Activated T-helper 1 cell treated with anti-CD3 and anti-CD28 coated beads, Interleukin-12 subunit alpha, Interleukin-12 subunit beta, Interleukin-2, Interleukin-4 antibody, amounts not matched to agents 30 ng/mL and 10 ng/mL and 1 ng/mL, durations not matched to agents 14 hours and 24 hours and 36 hours (primary cell): ENCODE measurements at regions not wholly inside any gene's neighbourhood (a gene's known extent, or its start where the extent isn't known, plus 50 kb on each side); places are given as distances from the start of the nearest gene placed in this dataset.
A peak's percentile ranks its signal among the peaks of the same experiment; 100 is the strongest.
"Not testable (repeated sequence)": the region's sequence is repeated elsewhere in the genome, so short reads cannot be mapped to it uniquely, and the experiment has no call there.

Source experiments
- DNase-seq: peaks from one replicate; pipeline ENCODE4 v3.0.0; 2021; ENCODE audit warnings: low spot score
- H3K27ac Mint-ChIP-seq: one replicate; pipeline ENCODE4 v1.8.0; 2021; ENCODE audit warnings: mild to moderate bottlenecking, mixed read lengths
- H3K27me3 Mint-ChIP-seq: one replicate; pipeline ENCODE4 v1.8.0; 2022; ENCODE audit warnings: mild to moderate bottlenecking, moderate library complexity, mixed read lengths; ENCODE audit not compliant: insufficient read depth
- H3K36me3 Mint-ChIP-seq: one replicate; pipeline ENCODE4 v1.8.0; 2021; ENCODE audit warnings: low read depth, mixed read lengths
- H3K4me1 Mint-ChIP-seq: one replicate; pipeline ENCODE4 v1.8.0; 2021; ENCODE audit warnings: low read depth, mixed read lengths
- H3K4me3 Mint-ChIP-seq: one replicate; pipeline ENCODE4 v1.8.0; 2021; ENCODE audit warnings: mild to moderate bottlenecking, moderate library complexity, mixed read lengths
- H3K9me3 Mint-ChIP-seq: one replicate; pipeline ENCODE4 v1.8.0; 2021; ENCODE audit warnings: mixed read lengths
- intact Hi-C: fragments of 100-400 bp; cut with micrococcal nuclease; formaldehyde crosslinking; loops from one replicate; pipeline ENCODE4 v1.15.1; 2024

DNA sequence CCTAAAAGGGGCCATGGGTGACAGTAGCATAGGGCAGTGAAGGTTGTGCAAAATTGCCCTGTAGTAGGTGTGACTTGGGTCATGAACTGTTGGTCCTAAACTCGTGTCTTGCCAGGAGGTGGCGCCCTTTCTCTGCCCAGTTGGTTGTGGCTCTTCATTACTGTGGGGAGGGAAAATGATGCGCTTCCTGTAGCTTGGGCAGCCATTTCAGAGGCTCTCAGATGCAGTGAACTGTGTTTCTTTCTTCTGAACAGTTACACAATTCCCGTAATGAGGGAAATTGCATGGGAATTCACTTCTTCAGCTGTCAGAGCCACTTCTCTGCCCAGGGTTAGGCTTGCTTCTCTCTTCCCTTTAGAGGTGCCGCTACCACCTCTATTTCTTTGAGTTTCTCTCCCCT, 148.1 kb upstream of the NRXN3 start:
- Mint-ChIP-seq H3K4me3 (no peak overlapping the region), H3K36me3 (no peaks in the 10 kb centered on the region), H3K9me3 (no peaks in the 10 kb centered on the region), H3K27ac (no peak overlapping the region), H3K27me3 (peaks cover 9% of the 10 kb centered on the region), H3K4me1 (no peaks in the 10 kb centered on the region)
- intact Hi-C loops, result no loop called here
- peak; percentile 31 for DNase-seq

DNA sequence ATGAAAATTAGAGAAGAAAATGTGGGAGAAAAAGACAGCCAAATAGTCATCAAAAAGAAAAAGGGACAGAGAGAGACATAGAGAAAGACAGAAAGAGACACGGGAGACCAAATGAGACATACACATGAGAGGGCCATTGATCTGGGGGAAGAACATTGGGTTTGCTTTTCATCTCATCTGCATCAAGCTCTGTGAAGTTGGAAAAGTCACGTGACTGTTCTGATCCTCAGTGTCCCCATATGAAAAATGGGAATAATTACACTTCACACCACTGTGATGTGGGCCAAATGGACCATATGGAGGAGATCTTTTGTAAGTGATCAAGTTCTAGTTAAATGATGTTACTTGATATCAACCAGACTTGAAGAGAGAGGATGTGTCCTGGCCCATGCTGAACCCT, 147.1 kb upstream of the NRXN3 start:
- H3K27me3 Mint-ChIP-seq, result peaks cover 9% of the 10 kb centered on the region
- no peak for DNase-seq
- H3K36me3 Mint-ChIP-seq, result no peaks in the 10 kb centered on the region
- no peak overlapping the region for H3K27ac Mint-ChIP-seq
- no peaks in the 10 kb centered on the region for H3K4me1 Mint-ChIP-seq
- H3K4me3 Mint-ChIP-seq, result no peak overlapping the region
- intact Hi-C loops, result no loop called here
- no peaks in the 10 kb centered on the region for H3K9me3 Mint-ChIP-seq

DNA sequence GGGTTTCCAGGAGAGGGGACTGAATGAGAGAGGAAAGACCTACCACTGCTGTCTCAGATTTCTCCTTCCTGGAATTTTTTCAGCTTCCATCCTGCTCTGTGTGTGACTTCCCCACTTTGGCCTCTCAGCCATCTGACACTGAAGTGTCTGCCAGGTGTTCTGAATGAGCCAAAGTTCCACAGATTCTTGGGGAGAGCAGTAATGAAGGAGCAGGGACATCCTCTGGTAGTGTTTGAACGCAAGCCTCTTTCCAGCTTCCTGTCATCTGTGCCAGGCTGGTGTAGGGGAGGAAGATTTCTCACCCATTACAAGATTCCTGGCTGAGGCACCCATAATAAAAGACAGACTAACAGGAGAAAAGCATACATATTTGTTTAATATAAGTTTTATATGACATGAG, 141.7 kb upstream of the NRXN3 start:
- no peak overlapping the region for H3K4me3 Mint-ChIP-seq
- no peaks in the 10 kb centered on the region for H3K36me3 Mint-ChIP-seq
- no peaks in the 10 kb centered on the region for H3K4me1 Mint-ChIP-seq
- DNase-seq, result no peak
- no peak overlapping the region for H3K27ac Mint-ChIP-seq
- peaks cover 16% of the 10 kb centered on the region for H3K27me3 Mint-ChIP-seq
- no peaks in the 10 kb centered on the region for H3K9me3 Mint-ChIP-seq
- intact Hi-C loops, result no loop called here

DNA sequence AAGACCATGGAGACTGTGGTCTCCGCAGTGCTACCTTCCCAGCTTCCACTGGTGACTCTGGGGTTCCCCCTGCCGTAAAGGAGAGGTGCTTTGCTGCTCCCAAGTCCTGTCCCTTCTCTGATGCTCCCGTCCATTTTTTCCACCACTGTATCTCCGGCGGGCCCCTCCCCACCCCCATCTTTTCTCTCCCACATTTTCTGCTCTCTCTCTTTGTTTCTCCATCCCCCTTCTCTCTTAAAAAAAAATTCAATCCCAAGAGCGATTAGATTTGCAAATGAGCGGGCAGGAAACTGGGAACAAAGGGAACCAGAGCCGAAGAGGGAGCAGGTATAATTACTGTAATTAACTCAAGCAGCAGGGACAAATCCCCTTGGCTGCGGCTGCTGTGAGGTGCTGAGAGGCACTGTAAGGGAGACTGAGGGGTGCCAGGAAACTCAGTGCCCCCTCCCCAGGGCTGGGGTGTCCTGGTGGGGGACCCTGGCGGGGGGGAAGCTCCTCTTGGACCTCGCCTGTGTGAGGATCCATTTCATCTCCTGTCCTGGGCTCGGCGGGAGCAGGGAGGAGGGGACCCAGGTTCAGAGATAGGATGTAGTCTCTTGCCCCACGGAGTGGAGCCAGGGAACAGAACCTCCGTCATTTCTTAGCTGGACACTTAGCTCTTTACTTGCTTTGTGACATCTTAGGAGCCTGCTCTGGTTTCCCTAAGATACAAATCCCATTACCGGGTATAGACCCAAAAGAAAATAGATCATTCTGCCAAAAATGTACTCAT, 140.4 kb upstream of the NRXN3 start:
- no peaks in the 10 kb centered on the region for H3K9me3 Mint-ChIP-seq
- no peak overlapping the region for H3K27ac Mint-ChIP-seq
- intact Hi-C loops, result no loop called here
- no peak for DNase-seq
- H3K27me3 Mint-ChIP-seq, result peaks cover 12% of the 10 kb centered on the region
- H3K4me3 Mint-ChIP-seq, result no peak overlapping the region
- no peaks in the 10 kb centered on the region for H3K4me1 Mint-ChIP-seq
- H3K36me3 Mint-ChIP-seq, result no peaks in the 10 kb centered on the region

DNA sequence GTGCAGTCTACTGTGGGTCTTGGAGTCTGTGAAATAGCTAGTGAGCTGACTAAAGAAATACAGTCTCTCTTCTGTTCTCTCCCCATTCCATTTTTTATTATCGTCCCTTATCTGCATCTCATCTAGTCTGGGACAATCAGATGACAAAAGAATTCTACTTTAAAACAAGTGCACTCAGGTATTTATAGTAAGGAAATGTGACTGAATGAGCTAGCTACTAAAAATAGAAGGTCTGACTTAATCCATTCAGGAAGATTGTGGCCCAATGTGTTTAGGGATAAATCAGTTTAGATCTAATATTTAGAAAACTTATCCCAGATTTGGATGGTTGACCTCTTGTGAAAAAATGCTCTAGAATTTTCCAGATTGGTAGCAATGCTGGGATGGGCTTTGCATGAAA, 126.8 kb upstream of the NRXN3 start:
- Mint-ChIP-seq H3K36me3 (no peaks in the 10 kb centered on the region), H3K27ac (no peak overlapping the region), H3K27me3 (peaks cover 2% of the 10 kb centered on the region), H3K4me3 (no peak overlapping the region), H3K9me3 (no peaks in the 10 kb centered on the region), H3K4me1 (no peaks in the 10 kb centered on the region)
- no peak for DNase-seq
- intact Hi-C loops, result no loop called here

DNA sequence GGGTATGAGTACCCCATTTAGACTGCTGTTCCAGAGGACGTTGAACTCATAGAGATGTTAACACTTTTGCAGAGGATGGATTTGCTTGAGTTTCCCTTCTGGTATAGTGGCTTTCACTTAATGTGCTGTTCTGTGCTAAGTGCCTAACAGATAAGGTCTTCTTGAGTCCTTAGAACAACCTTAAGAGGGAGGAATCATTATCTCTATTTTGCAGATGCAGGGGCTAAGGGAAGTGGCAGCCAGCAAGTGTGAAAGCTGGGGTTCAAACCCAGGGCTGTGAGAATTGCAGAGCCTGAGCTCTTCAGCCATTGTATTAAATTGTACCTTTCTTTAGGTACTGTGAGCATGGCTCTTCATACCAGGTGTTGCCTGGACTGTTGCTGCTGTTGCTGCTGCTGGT, 122.1 kb upstream of the NRXN3 start:
- Mint-ChIP-seq H3K27ac (no peak overlapping the region), H3K36me3 (no peaks in the 10 kb centered on the region), H3K4me3 (no peak overlapping the region), H3K9me3 (no peaks in the 10 kb centered on the region), H3K4me1 (no peaks in the 10 kb centered on the region), H3K27me3 (peaks cover 2% of the 10 kb centered on the region)
- DNase-seq, result no peak
- intact Hi-C loops, result no loop called here

DNA sequence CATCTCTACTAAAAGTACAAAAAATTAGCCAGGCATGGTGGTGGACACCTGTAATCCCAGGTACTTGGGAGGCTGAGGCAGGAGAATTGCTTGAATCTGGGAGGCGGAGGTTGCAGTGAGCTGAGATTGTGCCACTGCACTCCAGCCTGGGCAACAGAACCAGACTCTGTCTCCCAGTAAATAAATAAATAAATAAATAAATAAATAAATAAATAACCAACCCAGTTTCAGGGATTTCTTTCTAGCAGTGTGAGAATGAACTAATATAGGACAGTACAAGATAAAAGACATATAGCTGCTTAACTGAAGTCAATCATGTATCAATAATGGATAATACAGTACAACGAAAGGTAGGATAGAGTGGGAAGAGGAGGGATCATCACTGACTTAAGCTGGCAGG, 113.3 kb upstream of the NRXN3 start:
- H3K27ac Mint-ChIP-seq, H3K27me3 Mint-ChIP-seq, H3K9me3 Mint-ChIP-seq, H3K36me3 Mint-ChIP-seq, intact Hi-C loops, DNase-seq, H3K4me3 Mint-ChIP-seq, H3K4me1 Mint-ChIP-seq: not testable (repeated sequence)

DNA sequence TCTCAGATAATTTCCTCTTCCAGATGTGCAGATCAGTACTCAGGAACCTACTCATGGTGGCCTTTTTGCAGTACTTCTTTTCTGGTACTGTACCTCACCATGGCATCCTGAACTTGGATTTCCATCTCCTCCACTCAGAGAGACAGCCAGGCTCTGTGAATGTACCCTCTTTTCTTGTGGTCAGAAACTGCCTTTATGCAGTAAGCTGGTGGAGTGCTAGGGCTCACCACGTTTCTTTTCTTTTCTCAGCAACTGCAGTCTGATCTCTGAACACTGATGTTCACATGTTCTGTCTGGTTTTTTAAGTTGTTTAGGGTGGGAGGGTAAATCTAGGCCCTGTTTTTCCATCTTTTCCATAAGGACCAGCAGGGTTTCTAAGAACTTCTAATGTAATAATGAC, 99.8 kb upstream of the NRXN3 start:
- intact Hi-C loops, result no loop called here
- Mint-ChIP-seq H3K36me3 (no peaks in the 10 kb centered on the region), H3K4me1 (no peaks in the 10 kb centered on the region)

DNA sequence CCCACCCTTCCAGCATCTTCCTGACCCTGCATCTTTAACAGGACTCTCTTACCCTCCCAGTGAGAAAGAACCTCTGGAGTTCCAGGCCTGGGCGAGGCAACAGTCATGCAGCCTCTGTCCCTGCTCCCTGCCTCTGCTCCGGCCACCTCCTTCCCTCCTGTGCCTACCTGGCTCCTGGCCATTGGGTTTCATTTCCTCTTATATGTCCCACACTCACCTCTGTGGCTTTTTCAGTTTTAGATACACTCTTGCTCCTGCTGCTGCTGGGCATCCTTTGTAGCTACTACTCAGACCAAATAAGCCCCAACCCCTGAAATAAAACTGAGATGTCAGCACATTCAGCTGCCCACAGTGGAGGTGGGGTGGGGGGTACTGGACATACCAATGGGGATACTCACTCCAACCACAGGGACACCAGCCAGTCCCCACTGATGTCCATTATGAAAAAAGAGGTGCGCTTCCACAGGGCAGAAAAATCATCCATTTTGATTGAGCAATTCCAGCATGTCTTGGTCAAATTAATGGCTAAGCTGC, 99.1 kb upstream of the NRXN3 start:
- no peaks in the 10 kb centered on the region for H3K9me3 Mint-ChIP-seq
- H3K36me3 Mint-ChIP-seq, result no peaks in the 10 kb centered on the region
- no peak overlapping the region for H3K27ac Mint-ChIP-seq
- H3K27me3 Mint-ChIP-seq, result peaks cover 9% of the 10 kb centered on the region
- H3K4me1 Mint-ChIP-seq, result no peaks in the 10 kb centered on the region
- no peak overlapping the region for H3K4me3 Mint-ChIP-seq
- DNase-seq, result no peak
- intact Hi-C loops, result no loop called here

More for the DNA sequence above, 99.8 kb upstream of the NRXN3 start:
- Mint-ChIP-seq H3K9me3 (no peaks in the 10 kb centered on the region), H3K4me3 (no peak overlapping the region), H3K27me3 (peaks cover 9% of the 10 kb centered on the region), H3K27ac (no peak overlapping the region)
- DNase-seq, result no peak

DNA sequence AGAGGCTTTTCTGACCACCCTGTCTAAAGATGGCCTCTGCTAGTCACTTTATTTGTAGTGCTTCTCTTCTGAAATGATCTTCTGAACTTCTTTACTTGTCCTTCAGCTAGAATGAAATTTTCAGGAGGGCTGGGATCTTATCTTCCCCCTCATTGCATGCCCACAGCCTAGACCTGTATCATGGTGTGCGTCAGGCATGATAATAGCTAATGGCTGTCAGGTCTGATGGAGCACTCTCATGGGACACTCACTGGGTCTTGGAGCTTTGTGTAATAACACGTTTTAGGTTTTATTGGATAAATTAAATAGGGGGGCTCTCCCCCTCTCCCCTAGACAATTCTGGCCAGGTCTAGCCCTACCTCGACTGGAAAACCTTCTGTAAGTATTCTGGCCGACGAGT, 97.1 kb upstream of the NRXN3 start:
- peaks cover 7% of the 10 kb centered on the region for H3K27me3 Mint-ChIP-seq
- no peak overlapping the region for H3K27ac Mint-ChIP-seq
- H3K4me3 Mint-ChIP-seq, result no peak overlapping the region
- intact Hi-C loops, result loop anchor here (2.0 kb wide), 1 partner anchor 210 kb away; no protein-coding TSS in a partner anchor
- DNase-seq, result no peak
- no peaks in the 10 kb centered on the region for H3K4me1 Mint-ChIP-seq
- no peaks in the 10 kb centered on the region for H3K36me3 Mint-ChIP-seq
- no peaks in the 10 kb centered on the region for H3K9me3 Mint-ChIP-seq

DNA sequence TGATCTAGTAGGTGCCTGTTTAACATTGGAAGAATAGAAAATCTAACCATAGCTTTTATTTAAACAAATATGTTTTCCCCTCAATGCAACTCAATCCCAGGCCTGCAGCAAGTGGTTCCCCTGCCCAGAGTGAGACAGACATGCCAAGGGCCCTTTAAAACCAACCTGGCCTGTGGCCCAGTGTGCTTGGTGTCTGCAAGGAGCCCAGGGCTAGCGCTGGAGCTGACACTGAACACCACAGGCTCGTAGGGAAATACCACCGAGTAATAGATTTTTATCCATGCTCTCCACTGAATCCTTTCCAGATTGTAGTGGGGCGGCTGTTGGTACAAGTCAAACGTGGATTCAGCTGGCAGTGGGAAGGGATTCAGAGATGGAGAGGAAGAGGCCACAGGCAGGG, 95.6 kb upstream of the NRXN3 start:
- Mint-ChIP-seq H3K4me1 (no peaks in the 10 kb centered on the region), H3K9me3 (no peaks in the 10 kb centered on the region), H3K36me3 (no peaks in the 10 kb centered on the region), H3K4me3 (no peak overlapping the region), H3K27ac (no peak overlapping the region), H3K27me3 (peaks cover 6% of the 10 kb centered on the region)
- DNase-seq, result no peak
- intact Hi-C loops, result no loop called here

DNA sequence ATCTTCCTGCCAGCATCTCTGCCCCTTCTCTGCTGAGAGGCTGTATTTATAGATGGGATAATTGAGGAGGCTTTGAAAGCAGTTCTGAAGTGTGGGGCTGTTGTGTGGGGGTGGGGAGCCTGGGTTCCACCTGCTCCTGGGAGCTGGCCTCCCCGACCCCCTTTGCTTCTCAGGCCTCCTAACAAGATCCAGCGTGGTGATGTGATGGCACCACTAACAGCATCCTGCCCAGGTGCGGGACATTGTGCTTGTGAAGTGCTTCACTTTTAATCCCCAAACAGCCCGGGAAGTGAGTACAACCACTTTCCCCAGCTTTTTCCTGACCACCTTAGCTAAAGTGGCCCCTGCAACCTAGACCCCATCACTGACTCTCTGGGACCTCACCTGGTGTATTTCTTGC, 95.1 kb upstream of the NRXN3 start:
- Mint-ChIP-seq H3K4me3 (no peak overlapping the region), H3K27me3 (peaks cover 6% of the 10 kb centered on the region), H3K4me1 (no peaks in the 10 kb centered on the region), H3K27ac (no peak overlapping the region), H3K9me3 (no peaks in the 10 kb centered on the region), H3K36me3 (no peaks in the 10 kb centered on the region)
- intact Hi-C loops, result no loop called here
- no peak for DNase-seq

DNA sequence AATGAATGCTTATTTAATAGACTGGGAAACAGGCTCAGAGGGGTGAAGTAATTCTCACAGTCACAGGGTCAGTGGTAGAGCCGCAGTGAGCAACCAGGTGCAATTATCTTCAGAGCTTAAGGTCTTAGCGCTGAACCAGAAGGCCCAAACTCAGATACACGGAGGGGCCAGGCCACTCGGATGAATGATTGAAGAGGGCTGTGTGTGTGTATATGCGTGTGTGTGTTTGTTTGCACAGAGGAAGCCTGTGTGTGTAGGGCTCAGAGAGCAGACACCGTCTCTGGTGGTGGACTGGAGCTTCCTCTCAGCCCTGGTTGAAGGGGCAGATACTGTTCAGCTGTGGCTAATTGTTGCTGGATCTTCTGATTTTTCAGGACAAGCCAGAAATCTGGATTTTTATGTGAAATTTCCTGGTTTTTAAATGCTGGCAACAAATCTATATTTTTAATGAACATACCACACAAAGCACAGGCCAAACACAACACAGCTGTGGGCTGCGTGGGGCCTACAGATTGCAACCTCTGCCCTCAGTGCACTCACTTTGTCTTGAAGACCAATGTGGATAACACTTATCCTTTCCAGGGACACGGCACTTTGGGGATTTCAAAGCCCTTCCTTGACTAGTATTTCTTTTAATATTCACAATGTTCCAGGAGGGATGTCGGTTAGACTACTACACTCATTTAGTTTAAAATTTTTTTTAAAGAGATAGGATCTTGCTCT, 94.5 kb upstream of the NRXN3 start:
- H3K27me3 Mint-ChIP-seq, result peaks cover 6% of the 10 kb centered on the region
- no peak overlapping the region for H3K4me3 Mint-ChIP-seq
- no peaks in the 10 kb centered on the region for H3K9me3 Mint-ChIP-seq
- no peaks in the 10 kb centered on the region for H3K4me1 Mint-ChIP-seq
- no peaks in the 10 kb centered on the region for H3K36me3 Mint-ChIP-seq
- no peak overlapping the region for H3K27ac Mint-ChIP-seq
- DNase-seq, result no peak
- intact Hi-C loops, result no loop called here
